Heart right ventricle (tissue), 16 donors: ENCODE measurements at regions not wholly inside any gene's neighbourhood (a gene's known extent, or its start where the extent isn't known, plus 50 kb on each side); places are given as distances from the start of the nearest gene placed in this dataset.

Source experiments
- ATAC-seq, 8 donors: fragments of 200-7000 bp; cut with Tn5 transposase; one replicate each; pipeline ENCODE4 v1.9.1; 2020; ENCODE audit warnings: mild to moderate bottlenecking in 8 of 8, moderate library complexity in 8 of 8, moderate number of reproducible peaks in 1 of 8
- DNase-seq, 2 donors: peaks; one replicate each; pipeline ENCODE4 v3.0.0-alpha.2; 2020
- H3K27ac ChIP-seq, 10 donors: fragments of 200-600 bp; sonication (generic) in 2 of 10; one replicate each; pipeline versions ENCODE4 v1.5.0 to v1.8.0; 2020 to 2022; ENCODE audit warnings: mild to moderate bottlenecking in 3 of 10
- H3K27me3 ChIP-seq, 7 donors: fragments of 200-600 bp; one replicate each; pipeline ENCODE4 v1.8.0; 2021 to 2022; ENCODE audit warnings: mild to moderate bottlenecking in 2 of 7
- H3K36me3 ChIP-seq, 9 donors: fragments of 200-600 bp; sonication (generic) in 1 of 9; one replicate each; pipeline versions ENCODE4 v1.5.0 to v1.8.0; 2020 to 2022; ENCODE audit warnings: mild to moderate bottlenecking in 2 of 9
- H3K4me1 ChIP-seq, 9 donors: fragments of 200-600 bp; sonication (generic) in 1 of 9; one replicate each; pipeline versions ENCODE4 v1.5.0 to v1.8.0; 2020 to 2022; ENCODE audit warnings: mild to moderate bottlenecking in 4 of 9
- H3K4me3 ChIP-seq, 10 donors: fragments of 200-600 bp; sonication (generic) in 2 of 10; one replicate each; pipeline versions ENCODE4 v1.5.0 to v1.8.0; 2020 to 2022; ENCODE audit warnings: mild to moderate bottlenecking in 7 of 10, moderate library complexity in 2 of 10
- H3K9me3 ChIP-seq, 11 donors: fragments of 200-600 bp in 10 of 11; sonication (generic) in 2 of 11; one replicate each; pipeline versions ENCODE4 v1.5.0 to v1.8.0; 2013 to 2022; ENCODE audit warnings: mild to moderate bottlenecking in 2 of 11, control low read depth in 1 of 11, moderate library complexity in 1 of 11
- CTCF ChIP-seq, 9 donors: fragments of 200-600 bp; sonication (generic) in 2 of 9; IDR thresholded peaks; one replicate each; pipeline versions ENCODE4 v1.5.0 to v1.8.0; 2021 to 2022; ENCODE audit warnings: antibody characterized with exemption in 9 of 9, mild to moderate bottlenecking in 5 of 9, moderate library complexity in 1 of 9
- WGBS, 2 donors: extraction: QIAGEN DNeasy Blood & Tissue Kit; methylation state at CpG; one replicate each; pipeline ENCODE4 v1.1.7; 2013; ENCODE audit warnings: inconsistent platforms in 1 of 2; 5-methylcytosine and 5-hydroxymethylcytosine counted together
- intact Hi-C, 10 donors: fragments of 100-400 bp; cut with DNase I; formaldehyde crosslinking; loops; one replicate each; pipeline versions ENCODE4 v1.11.1 to v1.14.2; 2022
- donor health status: Arrhythmogenic right ventricular cardiomyopathy.
- donor health status: ischemic (EF 13 %, LVEDD 7.1; RV severe dilation, severe dysfunction).
- donor health status: healthy with polysubstance abuse.
- donor health status: DM: no; HTN: yes; CAD: no.
- donor health status: DM: no; HTN: no; CAD: no.
- donor health status: ischemic (EF 25% LVEDD 6.9; RV normal size, moderate dysfunction).
- donor health status: ischemic (EF 25% LVEDD 5.7; RV mildly dilated, moderate dysfunction).
- donor health status: healthy.
- donor health status: DM: yes; HTN: yes; CAD: no.
- donor health status: Ischemic cardiomyopathy.
- donor health status: ischemic (EF 35%, LVEDD 5.7; RV mildly dilated, moderate dysfunction).
- donor health status: nonischemic (EF 11% LVEDD 7.7; RV severe dilation, severe dysfunction).
- donor health status: DM: yes; HTN: yes; CAD: no.
- donor health status: PGD.
- donor health status: ischemic (EF 29% LVEDD 5.4; RV normal size, mild dysfunction).
- donor health status: nonischemic (EF 23%, LVEDD 6.1; RV moderate dilation, normal function).

- Histone ChIP-seq H3K4me3 (no peak overlapping the region), H3K36me3 (peaks cover 0 to 46% (median 0%) of the 10 kb centered on the region in 9 donors), H3K27ac (peak overlapping the region in 1 of 10 donors; percentile 24), H3K4me1 (peaks cover 5 to 88% (median 44%) of the 10 kb centered on the region in 9 donors), H3K9me3 (no peaks in the 10 kb centered on the region), H3K27me3 (no peaks in the 10 kb centered on the region)
- no peak for ATAC-seq
- DNase-seq: no peak
- intact Hi-C loops: no loop called here
- WGBS, 2 donors: 86 to 92% methylated on average over 1 of the region's 1 CpG
- TF ChIP-seq CTCF (IDR thresholded peaks at IDR 0.05): no peak
Observed at GRCh38 chr7:130946114-130946513, 212.1 kb upstream of the KLF14 start.

GRCh38 chr7:130947792-130948580 is 214.0 kb upstream of the KLF14 start:
- Histone ChIP-seq H3K4me1 (peaks cover 2 to 84% (median 25%) of the 10 kb centered on the region in 9 donors), H3K27ac (peak overlapping the region in 1 of 10 donors; percentile 41), H3K9me3 (no peaks in the 10 kb centered on the region), H3K27me3 (no peaks in the 10 kb centered on the region), H3K36me3 (peaks cover 0 to 59% (median 0%) of the 10 kb centered on the region in 9 donors), H3K4me3 (no peak overlapping the region)
- DNase-seq: no peak
- TF ChIP-seq CTCF (IDR thresholded peaks at IDR 0.05): no peak
- intact Hi-C loops: no loop called here
- WGBS, 2 donors: 93 to 95% methylated on average over 6 of the region's 6 CpGs
- no peak for ATAC-seq

GRCh38 chr7:130948822-130949221 is 214.8 kb upstream of the KLF14 start:
- H3K27ac ChIP-seq: peak overlapping the region in 1 of 10 donors; percentile 17
- ATAC-seq: no peak

GRCh38 chr7:130949550-130949949 is 215.5 kb upstream of the KLF14 start:
- ATAC-seq: no peak
- H3K27ac ChIP-seq: peak overlapping the region in 1 of 10 donors; percentile 17
- no peak for TF ChIP-seq CTCF (IDR thresholded peaks at IDR 0.05)
- intact Hi-C loops: no loop called here
- no peaks in the 10 kb centered on the region for H3K27me3 ChIP-seq
- H3K36me3 ChIP-seq: peaks cover 0 to 63% (median 0%) of the 10 kb centered on the region in 9 donors
- DNase-seq: no peak
- H3K9me3 ChIP-seq: no peaks in the 10 kb centered on the region
- no peak overlapping the region for H3K4me3 ChIP-seq
- H3K4me1 ChIP-seq: peaks cover 0 to 82% (median 13%) of the 10 kb centered on the region in 9 donors
- WGBS, 2 donors: 90 to 92% methylated on average over 2 of the region's 2 CpGs

More at GRCh38 chr7:130948822-130949221, 214.8 kb upstream of the KLF14 start:
- Histone ChIP-seq H3K27me3 (no peaks in the 10 kb centered on the region), H3K4me3 (no peak overlapping the region), H3K9me3 (no peaks in the 10 kb centered on the region), H3K36me3 (peaks cover 0 to 65% (median 0%) of the 10 kb centered on the region in 9 donors), H3K4me1 (peaks cover 0 to 84% (median 17%) of the 10 kb centered on the region in 9 donors)
- WGBS, 2 donors: 79 to 81% methylated on average over 1 of the region's 1 CpG
- intact Hi-C loops: no loop called here
- DNase-seq: no peak
- no peak for TF ChIP-seq CTCF (IDR thresholded peaks at IDR 0.05)
